Endodermal cell (in vitro differentiated cells): ENCODE measurements at regions not wholly inside any gene's neighbourhood (a gene's known extent, or its start where the extent isn't known, plus 50 kb on each side); places are given as distances from the start of the nearest gene placed in this dataset.

ENCODE experiments used
- DNase-seq: peaks from one replicate; pipeline ENCODE4 v3.0.0-alpha.2; 2017
- H3K27ac ChIP-seq: 2 replicates; pipeline ENCODE4 v1.5.1; 2013; ENCODE audit warnings: mild to moderate bottlenecking, low read depth, low read length, moderate library complexity
- H3K27me3 ChIP-seq: 2 replicates; pipeline ENCODE4 v1.6.1; 2013; ENCODE audit warnings: mild to moderate bottlenecking, low read length, moderate library complexity; ENCODE audit not compliant: insufficient read depth, control insufficient read depth, poor library complexity, severe bottlenecking
- H3K36me3 ChIP-seq: 2 replicates; pipeline ENCODE4 v1.7.0; 2013; ENCODE audit warnings: mild to moderate bottlenecking, low read length, moderate library complexity; ENCODE audit not compliant: control insufficient read depth, insufficient read depth
- H3K4me1 ChIP-seq: one replicate; pipeline ENCODE4 v1.7.0; 2013; ENCODE audit warnings: low read length; ENCODE audit not compliant: control insufficient read depth, insufficient read depth
- H3K4me3 ChIP-seq: 2 replicates; pipeline ENCODE4 v1.5.1; 2013; ENCODE audit warnings: mild to moderate bottlenecking, low read length, moderate library complexity
- H3K9ac ChIP-seq: 2 replicates; pipeline ENCODE4 v1.6.1; 2013; ENCODE audit warnings: mild to moderate bottlenecking, low read length, moderate library complexity; ENCODE audit not compliant: poor library complexity, severe bottlenecking; ENCODE audit errors: extremely low read depth
- H3K9me3 ChIP-seq: 2 replicates; pipeline ENCODE4 v1.6.1; 2013; ENCODE audit warnings: mild to moderate bottlenecking, low read length, moderate library complexity; ENCODE audit not compliant: control insufficient read depth
- H3K27ac Mint-ChIP-seq: 2 replicates; pipeline ENCODE4 v1.8.0; 2020; ENCODE audit warnings: mixed read lengths
- H3K27me3 Mint-ChIP-seq: 2 replicates; pipeline ENCODE4 v1.8.0; 2021; ENCODE audit warnings: mild to moderate bottlenecking, mixed read lengths; ENCODE audit not compliant: insufficient read depth
- H3K36me3 Mint-ChIP-seq: 2 replicates; pipeline ENCODE4 v1.8.0; 2020; ENCODE audit warnings: low read depth, mixed read lengths
- H3K4me1 Mint-ChIP-seq: 2 replicates; pipeline ENCODE4 v1.8.0; 2020; ENCODE audit warnings: mixed read lengths
- H3K4me3 Mint-ChIP-seq: 2 replicates; pipeline ENCODE4 v1.8.0; 2020; ENCODE audit warnings: mild to moderate bottlenecking, moderate library complexity, mixed read lengths
- H3K9me3 Mint-ChIP-seq: 2 replicates; pipeline ENCODE4 v1.8.0; 2020; ENCODE audit warnings: mild to moderate bottlenecking, mixed read lengths
- WGBS, 2 experiments: methylation state at CpG; one replicate each; pipeline versions ENCODE4 v1.1.5 to v1.1.7; 2013; ENCODE audit warnings: missing lambda C conversion rate in 2 of 2, mixed read lengths in 1 of 2; ENCODE audit not compliant: insufficient coverage in 1 of 2, insufficient read length in 1 of 2; 5-methylcytosine and 5-hydroxymethylcytosine counted together
- TF ChIP-seq, protein P1 (sequence below): fragments of 200-600 bp; sonication (generic); conservative IDR thresholded peaks from 2 replicates; pipeline ENCODE4 v1.5.0; 2021; ENCODE audit warnings: antibody characterized with exemption, mild to moderate bottlenecking

DNA sequence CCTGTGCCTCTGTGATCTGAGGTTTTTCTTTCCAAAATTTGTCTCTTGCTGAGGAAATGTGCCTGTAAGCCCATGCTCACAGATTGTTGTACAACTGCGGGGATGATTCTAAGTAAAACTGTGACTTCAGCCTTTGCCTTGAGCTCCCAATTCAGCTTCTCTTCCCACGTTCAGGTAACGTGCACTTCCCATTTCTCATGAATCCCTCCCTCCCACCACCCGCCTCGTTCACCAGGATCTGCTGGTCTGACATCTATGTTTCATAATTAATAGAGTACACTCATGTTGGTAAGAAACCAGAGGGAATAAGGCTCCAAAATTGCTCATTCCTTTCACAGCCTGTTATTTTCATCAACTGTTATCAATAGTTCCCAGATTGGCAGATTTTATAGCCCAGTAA, 332.6 kb upstream of the TPK1 start:
- TF ChIP-seq, protein P1, sequence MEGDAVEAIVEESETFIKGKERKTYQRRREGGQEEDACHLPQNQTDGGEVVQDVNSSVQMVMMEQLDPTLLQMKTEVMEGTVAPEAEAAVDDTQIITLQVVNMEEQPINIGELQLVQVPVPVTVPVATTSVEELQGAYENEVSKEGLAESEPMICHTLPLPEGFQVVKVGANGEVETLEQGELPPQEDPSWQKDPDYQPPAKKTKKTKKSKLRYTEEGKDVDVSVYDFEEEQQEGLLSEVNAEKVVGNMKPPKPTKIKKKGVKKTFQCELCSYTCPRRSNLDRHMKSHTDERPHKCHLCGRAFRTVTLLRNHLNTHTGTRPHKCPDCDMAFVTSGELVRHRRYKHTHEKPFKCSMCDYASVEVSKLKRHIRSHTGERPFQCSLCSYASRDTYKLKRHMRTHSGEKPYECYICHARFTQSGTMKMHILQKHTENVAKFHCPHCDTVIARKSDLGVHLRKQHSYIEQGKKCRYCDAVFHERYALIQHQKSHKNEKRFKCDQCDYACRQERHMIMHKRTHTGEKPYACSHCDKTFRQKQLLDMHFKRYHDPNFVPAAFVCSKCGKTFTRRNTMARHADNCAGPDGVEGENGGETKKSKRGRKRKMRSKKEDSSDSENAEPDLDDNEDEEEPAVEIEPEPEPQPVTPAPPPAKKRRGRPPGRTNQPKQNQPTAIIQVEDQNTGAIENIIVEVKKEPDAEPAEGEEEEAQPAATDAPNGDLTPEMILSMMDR: no peak
- Mint-ChIP-seq H3K36me3 (no peaks in the 10 kb centered on the region), H3K4me1 (no peaks in the 10 kb centered on the region), H3K4me3 (no peak overlapping the region), H3K9me3 (no peaks in the 10 kb centered on the region), H3K27ac (no peak overlapping the region), H3K27me3 (no peaks in the 10 kb centered on the region)
- Histone ChIP-seq H3K9me3 (no peaks in the 10 kb centered on the region), H3K36me3 (no peaks in the 10 kb centered on the region), H3K4me1 (no peaks in the 10 kb centered on the region), H3K27me3 (no peaks in the 10 kb centered on the region), H3K27ac (no peak overlapping the region), H3K9ac (no peak overlapping the region), H3K4me3 (no peak overlapping the region)
- DNase-seq: no peak
- 79 to 91% methylated on average over 3 to 5 of the region's 5 CpGs for WGBS, 2 experiments

DNA sequence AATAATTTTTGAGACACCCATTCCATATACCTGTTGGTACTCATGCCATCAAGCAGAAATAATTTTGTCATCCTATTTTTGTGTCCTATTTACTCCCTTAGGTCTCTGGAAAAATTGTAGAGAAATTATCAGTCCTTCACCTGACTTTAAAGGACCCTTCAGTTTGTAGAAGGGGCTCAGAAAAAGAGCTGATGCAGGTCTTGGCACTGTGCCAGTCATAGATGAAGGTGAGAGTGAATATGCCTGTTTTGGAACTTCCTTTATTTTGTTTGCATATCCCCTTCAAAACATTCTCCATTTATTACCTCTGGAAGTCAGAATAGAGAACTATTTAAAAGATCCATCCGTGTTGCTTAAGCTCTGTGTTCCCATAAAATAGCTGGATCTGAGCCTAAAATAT, 321.0 kb upstream of the TPK1 start:
- H3K4me3 Mint-ChIP-seq: no peak overlapping the region
- TF ChIP-seq, protein P1: no peak
- no peaks in the 10 kb centered on the region for H3K4me1 Mint-ChIP-seq
- H3K4me3 ChIP-seq: no peak overlapping the region
- no peaks in the 10 kb centered on the region for H3K36me3 Mint-ChIP-seq
- DNase-seq: no peak
- no peaks in the 10 kb centered on the region for H3K9me3 ChIP-seq
- H3K27me3 Mint-ChIP-seq: no peaks in the 10 kb centered on the region
- no peaks in the 10 kb centered on the region for H3K27me3 ChIP-seq
- H3K27ac ChIP-seq: no peak overlapping the region
- 88% methylated on average over 1 of the region's 1 CpG; no CpG with 5 or more reads in 1 of the 2 experiments for WGBS, 2 experiments
- no peaks in the 10 kb centered on the region for H3K36me3 ChIP-seq
- no peaks in the 10 kb centered on the region for H3K4me1 ChIP-seq
- no peak overlapping the region for H3K27ac Mint-ChIP-seq
- no peak overlapping the region for H3K9ac ChIP-seq
- no peaks in the 10 kb centered on the region for H3K9me3 Mint-ChIP-seq

DNA sequence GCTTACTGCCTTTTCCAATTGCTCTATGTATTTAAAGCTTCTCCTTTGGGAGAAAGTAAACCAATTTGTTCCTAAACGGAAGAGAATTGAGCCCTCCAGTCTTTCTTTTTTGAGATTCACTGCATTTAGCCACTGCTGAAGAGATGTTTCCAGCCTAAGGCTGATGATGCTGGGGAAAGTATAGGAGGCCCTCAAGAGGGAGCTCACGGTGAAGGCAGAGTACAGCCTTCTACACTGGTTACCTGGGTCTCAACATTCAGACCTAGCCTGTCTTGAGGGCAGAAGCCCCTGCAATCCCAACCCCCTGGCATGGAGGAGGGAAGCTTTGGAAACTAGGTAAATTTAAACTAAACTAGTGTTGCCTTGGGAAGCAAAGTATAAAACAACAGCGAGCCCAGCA, 316.7 kb upstream of the TPK1 start:
- no peak overlapping the region for H3K27ac ChIP-seq
- H3K9me3 Mint-ChIP-seq: no peaks in the 10 kb centered on the region
- 63 to 100% methylated on average over 1 to 3 of the region's 3 CpGs for whole genome bisulfite sequencing, 2 experiments
- no peak for DNase-seq
- no peak overlapping the region for H3K9ac ChIP-seq
- H3K27ac Mint-ChIP-seq: no peak overlapping the region
- H3K27me3 ChIP-seq: no peaks in the 10 kb centered on the region
- H3K36me3 Mint-ChIP-seq: no peaks in the 10 kb centered on the region
- H3K27me3 Mint-ChIP-seq: no peaks in the 10 kb centered on the region
- H3K4me1 Mint-ChIP-seq: no peaks in the 10 kb centered on the region
- no peak overlapping the region for H3K4me3 Mint-ChIP-seq
- no peaks in the 10 kb centered on the region for H3K36me3 ChIP-seq
- no peak overlapping the region for H3K4me3 ChIP-seq
- H3K4me1 ChIP-seq: no peaks in the 10 kb centered on the region
- H3K9me3 ChIP-seq: no peaks in the 10 kb centered on the region
- TF ChIP-seq, protein P1: peak; percentile 51
